ENCODE measurements at regions not wholly inside any gene's neighbourhood (a gene's known extent, or its start where the extent isn't known, plus 50 kb on each side); places are given as distances from the start of the nearest gene placed in this dataset.

DNA sequence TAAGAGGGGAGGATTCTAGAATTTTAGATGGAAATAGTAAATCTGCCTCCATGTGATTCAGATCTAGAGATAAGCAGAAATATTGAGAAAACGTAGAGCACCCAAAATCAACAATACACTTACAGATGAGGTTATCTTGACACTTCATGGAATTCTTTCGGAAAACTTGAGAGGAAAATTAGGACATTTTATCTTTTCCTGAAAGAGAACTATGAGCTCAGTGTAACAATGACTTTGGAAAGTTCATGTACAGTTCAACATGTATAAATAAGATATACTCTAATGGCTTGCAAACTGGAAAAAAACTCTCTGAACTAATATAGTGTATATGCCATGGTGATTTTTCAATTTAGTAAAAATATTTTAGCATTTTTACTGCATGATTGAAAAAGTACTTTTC, 338.1 kb upstream of the NEGR1 start:
- H3K27ac ChIP-seq: no peak overlapping the region
- TF ChIP-seq ZFX (IDR thresholded peaks at IDR 0.05; ENCODE audit: borderline replicate concordance): no peak

DNA sequence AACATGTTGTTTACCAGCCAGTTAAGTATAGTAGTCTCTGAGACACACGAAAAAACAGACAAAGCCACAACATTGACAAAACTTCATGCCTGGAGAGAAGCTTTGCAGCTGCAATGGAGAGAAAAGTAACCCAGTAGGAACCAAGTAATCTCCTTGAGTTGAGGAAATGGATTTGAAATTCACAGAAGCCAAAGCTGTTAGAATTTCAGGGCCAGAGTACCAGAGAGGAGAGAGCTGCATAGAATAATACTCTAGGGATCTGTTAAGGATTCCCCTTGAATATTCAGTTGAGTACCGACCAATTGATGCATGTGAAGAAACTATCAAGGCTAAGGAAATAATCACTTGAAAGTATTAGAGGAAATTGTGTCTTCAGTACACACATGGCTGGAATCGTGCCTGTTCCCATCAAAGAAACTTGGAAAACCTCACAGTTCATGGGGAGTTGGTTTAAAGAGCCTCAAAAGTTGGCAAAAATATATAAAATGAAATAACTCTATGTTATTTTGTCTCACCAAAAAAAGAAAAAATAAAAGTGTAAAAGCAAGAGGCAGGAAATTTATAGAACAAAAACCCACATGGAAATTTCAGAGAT, 324.0 kb upstream of the NEGR1 start:
- TF ChIP-seq ZFX (IDR thresholded peaks at IDR 0.05; ENCODE audit: borderline replicate concordance) (no peak), CTCF (IDR thresholded peaks at IDR 0.05) (no peak)
- no peak overlapping the region for H3K27ac ChIP-seq

DNA sequence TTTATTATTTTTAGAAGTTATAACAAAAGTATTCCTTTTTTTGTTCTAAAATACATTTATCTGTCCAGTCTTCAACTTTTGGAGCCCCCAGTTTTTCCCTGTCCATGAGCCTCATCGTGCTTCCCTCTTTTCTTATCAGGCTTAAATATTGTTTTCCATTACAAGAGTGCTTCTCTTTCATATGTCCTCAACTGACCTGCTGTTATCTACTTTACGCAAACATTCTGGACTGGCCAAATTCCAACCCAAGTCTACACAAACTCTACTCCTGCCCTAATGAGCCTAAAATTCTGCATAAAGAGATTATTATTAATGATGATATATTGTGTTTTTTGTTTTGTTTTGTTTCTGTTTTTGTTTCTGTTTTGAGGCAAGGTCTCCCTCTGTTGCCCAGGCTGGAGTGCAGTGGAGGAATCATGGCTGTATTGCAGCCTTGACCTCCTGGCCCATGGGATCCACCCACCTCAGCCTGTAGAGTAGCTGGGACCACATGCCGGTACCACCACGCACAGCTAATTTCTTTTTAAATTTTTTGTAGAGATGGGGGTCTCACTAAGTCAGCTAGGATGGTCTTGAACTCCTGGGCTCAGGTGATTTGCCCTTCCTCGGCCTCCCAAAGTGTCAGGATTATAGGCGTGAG, 318.8 kb upstream of the NEGR1 start:
- TF ChIP-seq ZFX (IDR thresholded peaks at IDR 0.05; ENCODE audit: borderline replicate concordance) (no peak), CTCF (IDR thresholded peaks at IDR 0.05) (no peak)
- no peak overlapping the region for H3K27ac ChIP-seq

GRCh38 chr1:72586023-72586685, 303.8 kb upstream of the NEGR1 start:
- TF ChIP-seq ZFX (IDR thresholded peaks at IDR 0.05; ENCODE audit: borderline replicate concordance) (no peak), CTCF (IDR thresholded peaks at IDR 0.05) (no peak)

DNA sequence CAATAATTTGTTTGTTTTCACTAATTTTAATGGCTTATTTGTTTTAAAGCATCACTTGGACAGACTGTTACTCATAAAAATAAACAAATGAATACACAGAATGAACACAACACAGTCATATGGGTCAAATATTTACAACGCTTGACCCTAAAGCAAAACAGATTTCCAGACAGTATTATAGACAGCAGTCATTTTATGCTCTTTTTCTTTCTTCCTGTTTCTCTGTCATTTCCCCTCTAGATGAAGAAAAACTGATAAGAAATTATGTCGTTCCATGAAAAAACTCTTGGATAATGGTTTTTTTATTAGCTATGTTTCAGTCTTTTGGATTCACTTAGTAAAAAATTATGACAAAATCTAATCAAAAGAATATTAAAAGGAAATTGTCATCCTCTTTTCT, 297.3 kb upstream of the NEGR1 start:
- TF ChIP-seq CTCF (IDR thresholded peaks at IDR 0.05) (no peak), ZFX (IDR thresholded peaks at IDR 0.05; ENCODE audit: borderline replicate concordance) (no peak)
- H3K27ac ChIP-seq: no peak overlapping the region

More at GRCh38 chr1:72586023-72586685, 303.8 kb upstream of the NEGR1 start:
- no peak overlapping the region for H3K27ac ChIP-seq

- H3K27ac ChIP-seq: no peak overlapping the region
- TF ChIP-seq ZFX (IDR thresholded peaks at IDR 0.05; ENCODE audit: borderline replicate concordance) (no peak), CTCF (IDR thresholded peaks at IDR 0.05) (no peak)
Observed at GRCh38 chr1:72570815-72571214, 288.5 kb upstream of the NEGR1 start.

- no peak overlapping the region for H3K27ac ChIP-seq
- no peak for TF ChIP-seq CTCF (IDR thresholded peaks at IDR 0.05)
- TF ChIP-seq ZFX (IDR thresholded peaks at IDR 0.05; ENCODE audit: borderline replicate concordance): no peak
Observed at GRCh38 chr1:72568113-72568512, 285.8 kb upstream of the NEGR1 start.

Measured in 22Rv1 (cell line).